ENCODE measurements at regions not wholly inside any gene's neighbourhood (a gene's known extent, or its start where the extent isn't known, plus 50 kb on each side); places are given as distances from the start of the nearest gene placed in this dataset.

DNA sequence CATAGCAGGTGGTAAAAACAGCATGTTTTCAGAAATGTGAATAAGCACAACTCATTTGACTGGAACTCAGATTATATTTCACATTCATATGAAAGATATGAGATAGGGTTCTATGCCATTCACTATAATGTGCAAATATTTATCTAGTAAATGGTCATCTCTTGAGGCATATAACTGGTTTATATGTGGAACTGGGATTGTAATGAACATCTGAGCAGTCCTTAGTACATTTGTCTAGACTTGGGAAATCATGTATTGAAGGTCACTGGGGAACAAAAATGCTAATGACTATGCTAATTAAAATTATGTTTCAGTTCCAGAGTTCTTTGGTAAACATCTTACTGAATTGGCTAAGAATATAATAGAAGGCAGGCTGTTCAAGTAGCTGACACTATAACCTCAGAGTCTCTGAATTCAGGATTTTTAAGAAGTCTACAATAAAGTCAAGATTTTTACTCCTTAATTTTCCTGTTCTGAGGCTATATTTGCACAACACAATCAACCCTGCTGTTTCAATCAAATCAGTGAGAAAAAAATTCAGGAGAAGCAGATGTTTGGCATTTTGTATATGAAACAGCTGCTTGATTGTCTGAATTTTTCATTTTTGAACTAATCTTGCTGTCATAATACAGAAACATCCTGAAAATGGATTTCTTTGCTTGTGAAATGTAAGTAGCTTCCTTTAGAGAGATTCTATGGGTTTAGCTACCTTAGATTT is 244.8 kb upstream of the RGS18 start:
- no peaks in the 10 kb centered on the region for H3K9me3 ChIP-seq
- no peaks in the 10 kb centered on the region for H3K27me3 ChIP-seq
- TF ChIP-seq, protein P1, sequence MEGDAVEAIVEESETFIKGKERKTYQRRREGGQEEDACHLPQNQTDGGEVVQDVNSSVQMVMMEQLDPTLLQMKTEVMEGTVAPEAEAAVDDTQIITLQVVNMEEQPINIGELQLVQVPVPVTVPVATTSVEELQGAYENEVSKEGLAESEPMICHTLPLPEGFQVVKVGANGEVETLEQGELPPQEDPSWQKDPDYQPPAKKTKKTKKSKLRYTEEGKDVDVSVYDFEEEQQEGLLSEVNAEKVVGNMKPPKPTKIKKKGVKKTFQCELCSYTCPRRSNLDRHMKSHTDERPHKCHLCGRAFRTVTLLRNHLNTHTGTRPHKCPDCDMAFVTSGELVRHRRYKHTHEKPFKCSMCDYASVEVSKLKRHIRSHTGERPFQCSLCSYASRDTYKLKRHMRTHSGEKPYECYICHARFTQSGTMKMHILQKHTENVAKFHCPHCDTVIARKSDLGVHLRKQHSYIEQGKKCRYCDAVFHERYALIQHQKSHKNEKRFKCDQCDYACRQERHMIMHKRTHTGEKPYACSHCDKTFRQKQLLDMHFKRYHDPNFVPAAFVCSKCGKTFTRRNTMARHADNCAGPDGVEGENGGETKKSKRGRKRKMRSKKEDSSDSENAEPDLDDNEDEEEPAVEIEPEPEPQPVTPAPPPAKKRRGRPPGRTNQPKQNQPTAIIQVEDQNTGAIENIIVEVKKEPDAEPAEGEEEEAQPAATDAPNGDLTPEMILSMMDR (IDR thresholded peaks at IDR 0.05): no peak
- no peaks in the 10 kb centered on the region for H3K4me1 ChIP-seq
- no peak overlapping the region for H3K4me3 ChIP-seq
- no peak overlapping the region for H3K27ac ChIP-seq
- DNase-seq (ENCODE audit: low spot score): no peak
- no peaks in the 10 kb centered on the region for H3K36me3 ChIP-seq

DNA sequence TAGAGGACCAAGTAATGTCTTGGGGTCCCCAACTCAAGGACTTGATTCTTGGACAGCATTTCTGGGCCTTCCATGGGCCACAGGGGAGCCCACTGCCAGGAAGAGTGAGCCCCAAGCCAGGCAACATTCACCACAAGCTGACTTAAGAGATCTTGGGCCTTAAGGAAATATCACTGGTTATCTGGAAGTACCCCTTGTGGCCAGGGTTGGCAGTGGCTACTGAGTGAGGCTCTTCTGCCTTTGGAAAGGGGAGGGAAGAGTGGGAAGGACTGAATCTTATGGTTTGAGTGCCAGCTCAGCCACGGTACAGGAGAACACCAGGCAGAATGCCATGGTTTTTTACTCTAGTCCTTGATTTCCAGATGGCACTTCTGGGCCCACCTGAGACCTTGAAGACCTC is 228.9 kb upstream of the RGS18 start:
- no peaks in the 10 kb centered on the region for H3K4me1 ChIP-seq
- no peak for DNase-seq (ENCODE audit: low spot score)
- TF ChIP-seq, protein P1 (IDR thresholded peaks at IDR 0.05): no peak
- H3K27ac ChIP-seq: no peak overlapping the region
- H3K36me3 ChIP-seq: no peaks in the 10 kb centered on the region
- H3K9me3 ChIP-seq: peaks cover 0 to 4% of the 10 kb centered on the region in 2 donors
- H3K4me3 ChIP-seq: no peak overlapping the region
- no peaks in the 10 kb centered on the region for H3K27me3 ChIP-seq

DNA sequence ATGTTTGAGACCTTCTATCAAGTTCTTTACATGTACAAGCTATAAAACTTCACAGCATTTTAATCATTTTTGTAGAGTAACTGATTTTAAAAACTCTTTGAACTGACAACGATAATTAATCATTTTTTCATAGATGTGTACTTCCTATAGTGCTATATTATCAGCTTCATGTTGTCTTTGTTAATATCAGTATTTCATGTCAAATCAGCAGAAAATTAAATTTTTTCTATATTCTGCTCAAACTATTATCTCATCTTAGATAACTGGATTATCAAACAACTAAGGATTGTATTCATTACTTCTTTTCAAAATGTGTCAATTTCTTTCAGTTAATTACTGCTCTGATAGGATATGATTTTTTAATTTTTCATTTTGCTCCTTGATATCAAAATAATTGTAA is 214.6 kb upstream of the RGS18 start:
- Histone ChIP-seq H3K4me3 (no peak overlapping the region), H3K27me3 (no peaks in the 10 kb centered on the region), H3K4me1 (no peaks in the 10 kb centered on the region), H3K9me3 (no peaks in the 10 kb centered on the region), H3K27ac (no peak overlapping the region), H3K36me3 (no peaks in the 10 kb centered on the region)
- DNase-seq (ENCODE audit: low spot score): no peak
- TF ChIP-seq, protein P1 (IDR thresholded peaks at IDR 0.05): no peak

DNA sequence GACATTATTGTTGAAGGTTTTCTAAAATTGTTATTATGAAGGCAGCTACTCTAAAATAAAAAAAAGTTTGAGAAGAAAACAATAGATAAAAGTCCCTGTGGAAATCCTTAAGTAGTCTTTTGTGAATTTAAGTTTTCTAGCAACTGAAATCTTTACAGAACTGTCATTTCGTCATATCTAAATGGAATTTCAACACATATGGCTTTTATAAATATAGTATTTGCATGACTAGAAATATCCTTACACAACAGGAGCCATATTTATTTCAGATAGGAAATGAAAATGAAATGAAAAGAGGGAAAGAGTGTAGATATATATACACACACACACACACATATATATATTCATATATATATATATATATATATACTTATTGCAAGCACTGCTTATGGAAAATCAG is 204.7 kb upstream of the RGS18 start:
- Histone ChIP-seq H3K36me3 (no peaks in the 10 kb centered on the region), H3K27me3 (no peaks in the 10 kb centered on the region), H3K9me3 (no peaks in the 10 kb centered on the region), H3K27ac (no peak overlapping the region), H3K4me1 (no peaks in the 10 kb centered on the region), H3K4me3 (no peak overlapping the region)
- TF ChIP-seq, protein P1 (IDR thresholded peaks at IDR 0.05): no peak
- no peak for DNase-seq (ENCODE audit: low spot score)

DNA sequence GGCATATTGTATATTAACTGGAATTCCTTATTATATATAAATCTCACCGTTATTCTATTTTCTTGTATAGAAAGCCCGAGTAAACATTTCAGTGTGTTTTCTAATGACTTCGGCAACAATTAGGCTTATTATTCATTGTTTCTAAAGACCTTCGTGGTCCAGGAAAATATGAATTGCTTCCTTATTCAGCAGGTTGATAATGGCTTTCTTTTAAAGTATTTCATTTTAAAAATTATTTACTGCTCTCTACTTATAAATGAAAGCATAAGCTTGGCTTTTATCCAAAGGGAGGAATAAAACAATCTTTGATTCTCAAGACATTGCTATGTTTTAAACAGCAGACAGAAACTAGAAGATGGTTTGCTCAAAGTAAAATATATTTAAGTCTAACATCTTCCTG is 198.4 kb upstream of the RGS18 start:
- Histone ChIP-seq H3K27ac (no peak overlapping the region), H3K36me3 (no peaks in the 10 kb centered on the region), H3K27me3 (no peaks in the 10 kb centered on the region), H3K4me1 (peaks cover 0 to 11% of the 10 kb centered on the region in 2 donors), H3K9me3 (no peaks in the 10 kb centered on the region), H3K4me3 (no peak overlapping the region)
- TF ChIP-seq, protein P1 (IDR thresholded peaks at IDR 0.05): no peak
- no peak for DNase-seq (ENCODE audit: low spot score)

DNA sequence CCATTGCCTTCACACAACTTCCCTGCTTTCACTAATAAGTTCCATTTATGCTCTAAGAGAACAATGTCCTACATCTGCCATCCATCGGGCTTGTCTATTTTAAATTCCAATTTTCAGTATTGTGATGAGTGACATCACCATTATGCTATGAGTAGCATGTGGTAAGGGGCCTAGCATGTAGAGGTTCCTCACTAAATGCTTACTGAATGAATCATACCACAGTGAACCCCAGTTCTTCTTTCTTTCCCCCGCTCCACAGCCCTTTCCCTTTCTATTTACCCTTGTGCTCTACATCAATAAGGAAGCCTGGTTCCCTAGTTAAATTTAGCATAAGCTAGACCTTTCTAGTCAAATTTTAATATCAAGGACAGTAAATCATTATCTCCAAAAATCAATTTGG is 195.0 kb upstream of the RGS18 start:
- H3K27me3 ChIP-seq: no peaks in the 10 kb centered on the region
- no peaks in the 10 kb centered on the region for H3K9me3 ChIP-seq
- H3K4me3 ChIP-seq: no peak overlapping the region
- peak overlapping the region in 1 of 2 donors; percentile 58 for H3K27ac ChIP-seq
- no peaks in the 10 kb centered on the region for H3K36me3 ChIP-seq
- TF ChIP-seq, protein P1 (IDR thresholded peaks at IDR 0.05): no peak
- peaks cover 0 to 11% of the 10 kb centered on the region in 2 donors for H3K4me1 ChIP-seq
- no peak for DNase-seq (ENCODE audit: low spot score)

Measured in right atrium auricular region (tissue), 2 donors.